T-helper 17 cell (primary cell): ENCODE measurements at regions not wholly inside any gene's neighbourhood (a gene's known extent, or its start where the extent isn't known, plus 50 kb on each side); places are given as distances from the start of the nearest gene placed in this dataset.

ENCODE experiments used
- ATAC-seq: fragments of 150-1000 bp; cut with Tn5 transposase; 2 replicates; pipeline ENCODE4 v1.10.0; 2021; ENCODE audit warnings: mild to moderate bottlenecking, moderate library complexity
- DNase-seq, 3 donors: peaks; one replicate each; pipeline versions ENCODE4 v3.0.0 to v3.0.0-alpha.2; 2020 to 2021
- H3K9me3 ChIP-seq: one replicate; pipeline ENCODE4 v1.7.0; 2013; ENCODE audit warnings: low read length, mild to moderate bottlenecking; ENCODE audit not compliant: control insufficient read depth, poor library complexity, severe bottlenecking
- H3K27ac Mint-ChIP-seq: one replicate; pipeline ENCODE4 v1.8.0; 2022; ENCODE audit warnings: mild to moderate bottlenecking, moderate library complexity, mixed read lengths
- H3K27me3 Mint-ChIP-seq: one replicate; pipeline ENCODE4 v1.8.0; 2022; ENCODE audit warnings: mixed read lengths
- H3K36me3 Mint-ChIP-seq: one replicate; pipeline ENCODE4 v1.8.0; 2022; ENCODE audit warnings: low read depth, mixed read lengths
- H3K4me1 Mint-ChIP-seq: one replicate; pipeline ENCODE4 v1.8.0; 2022; ENCODE audit warnings: mild to moderate bottlenecking, mixed read lengths
- H3K4me3 Mint-ChIP-seq: one replicate; pipeline ENCODE4 v1.8.0; 2022; ENCODE audit warnings: mild to moderate bottlenecking, moderate library complexity, mixed read lengths

GRCh38 chrX:10722851-10723250 lies 102.5 kb upstream of the MID1 start:
- DNase-seq (peak in 1 of 3 donors; percentile 4), ATAC-seq (no peak)

GRCh38 chrX:10725071-10725470 lies 104.7 kb upstream of the MID1 start:
- ATAC-seq (no peak), DNase-seq (no peak)
- Mint-ChIP-seq H3K27ac (no peak overlapping the region), H3K4me1 (no peaks in the 10 kb centered on the region), H3K27me3 (no peaks in the 10 kb centered on the region), H3K36me3 (no peaks in the 10 kb centered on the region), H3K4me3 (no peak overlapping the region)
- H3K9me3 ChIP-seq, result no peaks in the 10 kb centered on the region

More at GRCh38 chrX:10722851-10723250, 102.5 kb upstream of the MID1 start:
- no peaks in the 10 kb centered on the region for H3K9me3 ChIP-seq
- no peaks in the 10 kb centered on the region for H3K36me3 Mint-ChIP-seq
- no peak overlapping the region for H3K4me3 Mint-ChIP-seq
- H3K27ac Mint-ChIP-seq, result no peak overlapping the region
- no peaks in the 10 kb centered on the region for H3K27me3 Mint-ChIP-seq
- H3K4me1 Mint-ChIP-seq, result no peaks in the 10 kb centered on the region

- Mint-ChIP-seq H3K4me3 (no peak overlapping the region), H3K27me3 (no peaks in the 10 kb centered on the region), H3K36me3 (no peaks in the 10 kb centered on the region), H3K4me1 (no peaks in the 10 kb centered on the region), H3K27ac (no peak overlapping the region)
- DNase-seq, result no peak
- H3K9me3 ChIP-seq, result no peaks in the 10 kb centered on the region
- ATAC-seq, result no peak
Measured at GRCh38 chrX:10726647-10727046, 106.3 kb upstream of the MID1 start.

- Mint-ChIP-seq H3K27me3 (no peaks in the 10 kb centered on the region), H3K4me3 (no peak overlapping the region), H3K27ac (no peak overlapping the region), H3K4me1 (no peaks in the 10 kb centered on the region), H3K36me3 (no peaks in the 10 kb centered on the region)
- DNase-seq, result no peak
- no peak for ATAC-seq
- H3K9me3 ChIP-seq, result no peaks in the 10 kb centered on the region
Measured at GRCh38 chrX:10728806-10729389, 108.5 kb upstream of the MID1 start.

GRCh38 chrX:10739426-10739825 lies 119.0 kb upstream of the MID1 start:
- Mint-ChIP-seq H3K27me3 (no peaks in the 10 kb centered on the region), H3K4me3 (no peak overlapping the region), H3K4me1 (no peaks in the 10 kb centered on the region), H3K36me3 (no peaks in the 10 kb centered on the region), H3K27ac (no peak overlapping the region)
- ATAC-seq, result no peak
- DNase-seq, result no peak
- no peaks in the 10 kb centered on the region for H3K9me3 ChIP-seq

GRCh38 chrX:10741003-10741402 lies 120.6 kb upstream of the MID1 start:
- H3K4me1 Mint-ChIP-seq, result no peaks in the 10 kb centered on the region
- ATAC-seq (no peak), DNase-seq (no peak)
- H3K36me3 Mint-ChIP-seq, result no peaks in the 10 kb centered on the region
- no peaks in the 10 kb centered on the region for H3K9me3 ChIP-seq
- H3K27me3 Mint-ChIP-seq, result no peaks in the 10 kb centered on the region
- H3K27ac Mint-ChIP-seq, result no peak overlapping the region
- H3K4me3 Mint-ChIP-seq, result no peak overlapping the region

GRCh38 chrX:10741550-10741949 lies 121.2 kb upstream of the MID1 start:
- Mint-ChIP-seq H3K4me3 (no peak overlapping the region), H3K36me3 (no peaks in the 10 kb centered on the region), H3K27me3 (no peaks in the 10 kb centered on the region), H3K4me1 (no peaks in the 10 kb centered on the region), H3K27ac (no peak overlapping the region)
- DNase-seq, result no peak
- ATAC-seq, result no peak
- H3K9me3 ChIP-seq, result no peaks in the 10 kb centered on the region

- no peaks in the 10 kb centered on the region for H3K4me1 Mint-ChIP-seq
- H3K27me3 Mint-ChIP-seq, result no peaks in the 10 kb centered on the region
- H3K9me3 ChIP-seq, result no peaks in the 10 kb centered on the region
- no peak overlapping the region for H3K27ac Mint-ChIP-seq
- DNase-seq (no peak), ATAC-seq (no peak)
- H3K36me3 Mint-ChIP-seq, result no peaks in the 10 kb centered on the region
- H3K4me3 Mint-ChIP-seq, result no peak overlapping the region
Measured at GRCh38 chrX:10743476-10743875, 123.1 kb upstream of the MID1 start.

- no peaks in the 10 kb centered on the region for H3K4me1 Mint-ChIP-seq
- no peaks in the 10 kb centered on the region for H3K9me3 ChIP-seq
- H3K27ac Mint-ChIP-seq, result no peak overlapping the region
- ATAC-seq (no peak), DNase-seq (no peak)
- no peaks in the 10 kb centered on the region for H3K36me3 Mint-ChIP-seq
- no peak overlapping the region for H3K4me3 Mint-ChIP-seq
- H3K27me3 Mint-ChIP-seq, result no peaks in the 10 kb centered on the region
Measured at GRCh38 chrX:10744007-10744406, 123.6 kb upstream of the MID1 start.

- no peak overlapping the region for H3K4me3 Mint-ChIP-seq
- ATAC-seq (no peak), DNase-seq (no peak)
- H3K9me3 ChIP-seq, result no peaks in the 10 kb centered on the region
- H3K27me3 Mint-ChIP-seq, result no peaks in the 10 kb centered on the region
- H3K36me3 Mint-ChIP-seq, result no peaks in the 10 kb centered on the region
- no peak overlapping the region for H3K27ac Mint-ChIP-seq
- H3K4me1 Mint-ChIP-seq, result no peaks in the 10 kb centered on the region
Measured at GRCh38 chrX:10747975-10748374, 127.6 kb upstream of the MID1 start.

GRCh38 chrX:10749113-10749512 lies 128.7 kb upstream of the MID1 start:
- Mint-ChIP-seq H3K27me3 (no peaks in the 10 kb centered on the region), H3K4me1 (no peaks in the 10 kb centered on the region), H3K27ac (no peak overlapping the region), H3K36me3 (no peaks in the 10 kb centered on the region), H3K4me3 (no peak overlapping the region)
- DNase-seq (no peak), ATAC-seq (no peak)
- no peaks in the 10 kb centered on the region for H3K9me3 ChIP-seq

- H3K9me3 ChIP-seq, result no peaks in the 10 kb centered on the region
- Mint-ChIP-seq H3K4me3 (no peak overlapping the region), H3K36me3 (no peaks in the 10 kb centered on the region), H3K4me1 (no peaks in the 10 kb centered on the region), H3K27ac (no peak overlapping the region), H3K27me3 (no peaks in the 10 kb centered on the region)
- ATAC-seq, result no peak
- no peak for DNase-seq
Measured at GRCh38 chrX:10750581-10750980, 130.2 kb upstream of the MID1 start.

- H3K4me3 Mint-ChIP-seq, result no peak overlapping the region
- no peak overlapping the region for H3K27ac Mint-ChIP-seq
- H3K27me3 Mint-ChIP-seq, result no peaks in the 10 kb centered on the region
- H3K9me3 ChIP-seq, result no peaks in the 10 kb centered on the region
- H3K4me1 Mint-ChIP-seq, result no peaks in the 10 kb centered on the region
- DNase-seq (no peak), ATAC-seq (no peak)
- no peaks in the 10 kb centered on the region for H3K36me3 Mint-ChIP-seq
Measured at GRCh38 chrX:10753116-10753515, 132.7 kb upstream of the MID1 start.

GRCh38 chrX:10754445-10754844 lies 134.1 kb upstream of the MID1 start:
- Mint-ChIP-seq H3K27me3 (no peaks in the 10 kb centered on the region), H3K36me3 (no peaks in the 10 kb centered on the region)

More at GRCh38 chrX:10754445-10754844, 134.1 kb upstream of the MID1 start:
- Mint-ChIP-seq H3K4me1 (no peaks in the 10 kb centered on the region), H3K27ac (no peak overlapping the region), H3K4me3 (no peak overlapping the region)
- DNase-seq (no peak), ATAC-seq (no peak)
- H3K9me3 ChIP-seq, result no peaks in the 10 kb centered on the region
